Ishikawa (cell line): ENCODE measurements at regions not wholly inside any gene's neighbourhood (a gene's known extent, or its start where the extent isn't known, plus 50 kb on each side); places are given as distances from the start of the nearest gene placed in this dataset.

Experiments used
- CEBPB ChIP-seq: IDR thresholded peaks from 2 replicates; pipeline ENCODE4 v1.6.1; 2012
- CREB1 ChIP-seq: IDR thresholded peaks from 2 replicates; pipeline ENCODE4 v1.6.1; 2012; ENCODE audit warnings: low read depth
- EGR1 ChIP-seq: IDR thresholded peaks from 2 replicates; pipeline ENCODE4 v1.6.1; 2012
- EP300 ChIP-seq: IDR thresholded peaks from 2 replicates; pipeline ENCODE4 v1.6.1; 2012; ENCODE audit warnings: borderline replicate concordance
- FOXM1 ChIP-seq: IDR thresholded peaks from 2 replicates; pipeline ENCODE4 v1.6.1; 2012; ENCODE audit warnings: low read depth, borderline replicate concordance
- NFIC ChIP-seq: IDR thresholded peaks from 2 replicates; pipeline ENCODE4 v1.6.1; 2012
- RAD21 ChIP-seq: IDR thresholded peaks from 2 replicates; pipeline ENCODE4 v1.6.1; 2012; ENCODE audit warnings: low read depth
- TAF1 ChIP-seq: IDR thresholded peaks from 2 replicates; pipeline ENCODE4 v1.6.1; 2012; ENCODE audit warnings: low read depth, mild to moderate bottlenecking
- TCF12 ChIP-seq: IDR thresholded peaks from 2 replicates; pipeline ENCODE4 v1.6.1; 2012; ENCODE audit warnings: low read depth
- TEAD4 ChIP-seq: IDR thresholded peaks from 2 replicates; pipeline ENCODE4 v1.6.1; 2012
- YY1 ChIP-seq: IDR thresholded peaks from 2 replicates; pipeline ENCODE4 v1.6.1; 2012; ENCODE audit warnings: low read depth
- ZBTB7A ChIP-seq: IDR thresholded peaks from 2 replicates; pipeline ENCODE4 v1.6.1; 2012; ENCODE audit warnings: low read depth
- TF ChIP-seq, protein P1 (sequence below): IDR thresholded peaks from 2 replicates; pipeline ENCODE4 v1.6.1; 2012
- TF ChIP-seq, protein P2 (sequence below): IDR thresholded peaks from 2 replicates; pipeline ENCODE4 v1.6.1; 2012
- TF ChIP-seq, protein P3 (sequence below): IDR thresholded peaks from 2 replicates; pipeline ENCODE4 v1.6.1; 2012; ENCODE audit warnings: low read depth, mild to moderate bottlenecking

DNA sequence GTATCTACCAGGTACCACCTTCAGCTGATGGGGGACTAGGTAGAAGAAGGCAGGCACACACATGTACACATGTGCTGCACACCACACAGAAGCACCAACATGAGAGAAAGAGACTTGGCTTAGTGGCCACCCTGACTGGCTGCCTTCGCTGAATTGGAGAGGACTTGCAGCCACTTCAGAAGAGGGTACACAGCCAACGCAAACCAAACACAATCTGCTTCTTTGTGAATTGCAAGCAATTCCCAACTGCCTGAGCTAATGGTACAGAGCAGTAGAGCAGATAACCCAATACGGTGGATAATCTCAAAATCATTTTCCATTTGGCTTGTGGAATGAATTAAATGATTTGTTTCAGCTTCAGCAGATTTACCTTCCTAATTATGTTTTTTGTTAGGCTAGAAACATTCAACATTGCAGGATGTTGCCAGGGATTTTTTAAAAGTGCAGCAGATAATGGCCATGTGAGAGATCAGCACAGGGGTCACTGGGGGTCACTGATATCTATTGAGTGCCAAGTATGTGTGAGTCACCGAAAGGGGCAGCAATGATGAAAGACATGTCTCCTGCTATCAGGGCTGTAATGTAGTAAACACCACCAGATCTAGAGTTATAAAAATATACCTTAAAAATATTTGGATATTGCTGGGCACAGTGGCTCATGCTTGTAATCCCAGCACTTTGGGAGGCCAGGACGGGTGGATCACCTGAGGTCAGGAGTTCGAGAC lies 652.6 kb downstream of the BCL11A start:
- TF ChIP-seq TAF1 (no peak), RAD21 (no peak), EP300 (no peak), EGR1 (no peak), FOXM1 (no peak), CEBPB (no peak), ZBTB7A (no peak), TEAD4 (no peak)
- TF ChIP-seq, protein P1, sequence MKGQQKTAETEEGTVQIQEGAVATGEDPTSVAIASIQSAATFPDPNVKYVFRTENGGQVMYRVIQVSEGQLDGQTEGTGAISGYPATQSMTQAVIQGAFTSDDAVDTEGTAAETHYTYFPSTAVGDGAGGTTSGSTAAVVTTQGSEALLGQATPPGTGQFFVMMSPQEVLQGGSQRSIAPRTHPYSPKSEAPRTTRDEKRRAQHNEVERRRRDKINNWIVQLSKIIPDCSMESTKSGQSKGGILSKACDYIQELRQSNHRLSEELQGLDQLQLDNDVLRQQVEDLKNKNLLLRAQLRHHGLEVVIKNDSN = no peak
- TF ChIP-seq, protein P2, sequence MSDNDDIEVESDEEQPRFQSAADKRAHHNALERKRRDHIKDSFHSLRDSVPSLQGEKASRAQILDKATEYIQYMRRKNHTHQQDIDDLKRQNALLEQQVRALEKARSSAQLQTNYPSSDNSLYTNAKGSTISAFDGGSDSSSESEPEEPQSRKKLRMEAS = no peak

DNA sequence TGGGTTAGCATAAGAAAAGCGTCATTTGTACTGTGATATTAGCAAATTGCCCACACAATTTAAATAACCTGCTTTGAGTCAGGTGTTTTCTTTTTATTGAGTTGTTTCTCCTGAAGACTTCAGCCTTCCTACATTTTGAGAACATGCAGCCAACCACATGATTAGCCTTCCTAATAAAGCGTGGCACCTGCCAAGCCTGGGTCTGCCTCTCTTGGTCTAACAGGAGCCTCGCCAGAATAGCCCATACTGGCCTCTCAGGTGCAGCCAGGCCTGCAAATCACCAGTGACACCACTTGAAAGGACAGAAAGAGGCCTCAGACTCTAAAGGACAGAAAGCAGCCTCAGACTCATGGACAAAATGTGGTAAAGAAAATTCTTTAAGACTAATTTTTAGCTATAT lies 653.8 kb downstream of the BCL11A start:
- TF ChIP-seq NFIC (no peak), RAD21 (no peak), EP300 (no peak), ZBTB7A (no peak), FOXM1 (no peak), TAF1 (no peak), TEAD4 (no peak), CREB1 (no peak), EGR1 (no peak), TCF12 (no peak)
- TF ChIP-seq, protein P1 = no peak
- TF ChIP-seq, protein P2 = no peak

DNA sequence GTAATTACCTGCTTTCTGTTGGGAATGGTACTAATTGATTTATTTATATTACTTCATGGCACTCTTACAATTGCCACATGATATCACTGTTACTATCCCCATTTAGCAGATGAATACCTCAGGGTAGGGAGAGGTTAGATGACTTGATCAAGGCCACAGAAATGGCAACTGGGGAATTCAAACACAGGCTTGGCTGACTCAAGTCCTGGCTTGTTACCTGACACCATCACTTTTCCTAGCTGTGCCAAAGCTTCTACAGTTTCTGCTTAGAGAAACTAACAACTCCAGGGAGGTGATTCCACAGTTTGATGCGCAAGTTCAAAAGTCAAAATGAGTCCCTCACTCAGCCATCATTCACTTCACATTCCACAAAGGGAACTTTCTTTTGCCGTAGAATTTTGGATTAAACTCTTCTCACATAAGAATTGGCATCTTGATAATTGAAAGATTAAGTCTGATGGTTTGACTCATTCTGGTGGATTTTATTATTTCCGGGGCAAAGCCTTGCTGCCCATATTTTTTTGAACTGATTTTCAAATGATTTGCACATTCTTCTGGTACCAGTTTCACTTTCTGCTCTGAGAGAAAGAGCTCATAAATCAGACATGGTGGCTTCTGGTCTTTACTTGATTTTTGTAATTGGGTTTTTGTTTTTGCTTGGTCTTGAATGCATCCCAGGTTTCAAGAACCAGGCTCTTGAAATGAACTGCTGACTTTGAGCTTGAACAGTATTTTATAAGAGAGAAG lies 656.8 kb downstream of the BCL11A start:
- TF ChIP-seq TAF1 = no peak
- no peak for TF ChIP-seq CEBPB
- TF ChIP-seq NFIC = no peak
- TF ChIP-seq, protein P1 = no peak
- TF ChIP-seq, protein P3, sequence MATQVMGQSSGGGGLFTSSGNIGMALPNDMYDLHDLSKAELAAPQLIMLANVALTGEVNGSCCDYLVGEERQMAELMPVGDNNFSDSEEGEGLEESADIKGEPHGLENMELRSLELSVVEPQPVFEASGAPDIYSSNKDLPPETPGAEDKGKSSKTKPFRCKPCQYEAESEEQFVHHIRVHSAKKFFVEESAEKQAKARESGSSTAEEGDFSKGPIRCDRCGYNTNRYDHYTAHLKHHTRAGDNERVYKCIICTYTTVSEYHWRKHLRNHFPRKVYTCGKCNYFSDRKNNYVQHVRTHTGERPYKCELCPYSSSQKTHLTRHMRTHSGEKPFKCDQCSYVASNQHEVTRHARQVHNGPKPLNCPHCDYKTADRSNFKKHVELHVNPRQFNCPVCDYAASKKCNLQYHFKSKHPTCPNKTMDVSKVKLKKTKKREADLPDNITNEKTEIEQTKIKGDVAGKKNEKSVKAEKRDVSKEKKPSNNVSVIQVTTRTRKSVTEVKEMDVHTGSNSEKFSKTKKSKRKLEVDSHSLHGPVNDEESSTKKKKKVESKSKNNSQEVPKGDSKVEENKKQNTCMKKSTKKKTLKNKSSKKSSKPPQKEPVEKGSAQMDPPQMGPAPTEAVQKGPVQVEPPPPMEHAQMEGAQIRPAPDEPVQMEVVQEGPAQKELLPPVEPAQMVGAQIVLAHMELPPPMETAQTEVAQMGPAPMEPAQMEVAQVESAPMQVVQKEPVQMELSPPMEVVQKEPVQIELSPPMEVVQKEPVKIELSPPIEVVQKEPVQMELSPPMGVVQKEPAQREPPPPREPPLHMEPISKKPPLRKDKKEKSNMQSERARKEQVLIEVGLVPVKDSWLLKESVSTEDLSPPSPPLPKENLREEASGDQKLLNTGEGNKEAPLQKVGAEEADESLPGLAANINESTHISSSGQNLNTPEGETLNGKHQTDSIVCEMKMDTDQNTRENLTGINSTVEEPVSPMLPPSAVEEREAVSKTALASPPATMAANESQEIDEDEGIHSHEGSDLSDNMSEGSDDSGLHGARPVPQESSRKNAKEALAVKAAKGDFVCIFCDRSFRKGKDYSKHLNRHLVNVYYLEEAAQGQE = no peak
- TF ChIP-seq, protein P2 = no peak
- TF ChIP-seq TEAD4 = no peak
- no peak for TF ChIP-seq RAD21
- TF ChIP-seq ZBTB7A = no peak
- no peak for TF ChIP-seq YY1
- TF ChIP-seq EGR1 = no peak
- TF ChIP-seq FOXM1 = no peak
- TF ChIP-seq CREB1 = no peak

DNA sequence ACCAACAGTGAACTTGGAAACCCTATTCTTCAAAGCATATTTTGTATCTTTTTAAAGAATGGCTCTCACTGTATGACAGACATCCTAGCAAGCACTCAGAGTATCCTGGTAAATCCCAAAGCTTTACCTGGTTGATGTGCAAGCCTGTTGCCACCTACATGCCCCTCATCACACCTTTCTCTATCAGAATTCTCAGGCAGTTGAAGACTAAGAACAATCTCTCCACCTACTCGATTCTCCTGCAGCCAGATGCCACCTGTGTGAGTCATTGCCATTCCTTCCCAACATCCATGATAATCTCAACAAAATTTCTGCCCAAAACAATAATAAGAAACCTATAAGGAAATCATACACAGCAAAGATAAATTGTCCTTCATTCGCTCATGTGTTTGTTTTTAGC lies 659.8 kb downstream of the BCL11A start:
- no peak for TF ChIP-seq CREB1
- TF ChIP-seq, protein P1 = no peak
- no peak for TF ChIP-seq FOXM1
- no peak for TF ChIP-seq RAD21
- TF ChIP-seq TAF1 = no peak
- TF ChIP-seq CEBPB = no peak
- no peak for TF ChIP-seq TEAD4
- TF ChIP-seq EP300 = no peak
- no peak for TF ChIP-seq YY1
- TF ChIP-seq EGR1 = no peak
- TF ChIP-seq, protein P3 = no peak
- no peak for TF ChIP-seq NFIC
- no peak for TF ChIP-seq TCF12
- TF ChIP-seq, protein P2 = no peak
- no peak for TF ChIP-seq ZBTB7A
